HCT116 (cell line): ENCODE measurements at regions not wholly inside any gene's neighbourhood (a gene's known extent, or its start where the extent isn't known, plus 50 kb on each side); places are given as distances from the start of the nearest gene placed in this dataset.

Source experiments
- ATAC-seq: fragments of 200-7000 bp; cut with Tn5 transposase; 2 replicates; pipeline ENCODE4 v1.9.1; 2020; ENCODE audit warnings: mild to moderate bottlenecking, moderate library complexity
- BruUV-seq: library from RNA; stranded (reverse); fragments of 400-500 nt; replicated peaks from 2 replicates; lab custom pipeline; 2021; lab: Mats Ljungman, UMichigan
- CTCF ChIA-PET: fragments of 300-600 bp; sonication (Branson Sonifier 250); formaldehyde crosslinking; loops from one replicate; lab custom pipeline; 2021; ENCODE audit warnings: antibody characterized with exemption; lab: Charles Lee
- POLR2A ChIA-PET: fragments of 300-600, 350-600 bp; sonication (Branson Sonifier 250); formaldehyde crosslinking; loops from one replicate; lab custom pipeline; 2021; ENCODE audit warnings: antibody characterized with exemption; lab: Charles Lee
- RAD21 ChIA-PET, 2 experiments: fragments of 300-600 bp; sonication (Branson Sonifier 250); formaldehyde crosslinking; loops; one replicate each; lab custom pipeline; 2023; ENCODE audit warnings: low total read pairs in 2 of 2; ENCODE audit not compliant: uncharacterized antibody in 2 of 2, unreplicated experiment in 2 of 2, low non-redundant PET in 1 of 2; lab: Charles Lee
- DNase-seq: peaks from one replicate; pipeline ENCODE4 v3.0.0-alpha.2; 2010; ENCODE audit warnings: low read depth, low spot score
- H2AFZ ChIP-seq: fragments of 200-600 bp; shearing (Covaris generic), sonication (generic); 2 replicates; pipeline ENCODE4 v1.6.1; 2017; ENCODE audit warnings: low read depth, mixed run types, mixed read lengths, antibody characterized with exemption, low read length; ENCODE audit not compliant: poor library complexity, severe bottlenecking
- H3K27ac ChIP-seq: 2 replicates; pipeline ENCODE4 v1.5.1; 2012; ENCODE audit warnings: low read depth, low read length
- H3K27me3 ChIP-seq: fragments of 200-600 bp; sonication (generic); 2 replicates; pipeline ENCODE4 v1.6.1; 2016; ENCODE audit warnings: mixed run types, low read length, mixed read lengths; ENCODE audit not compliant: insufficient read depth
- H3K36me3 ChIP-seq, 2 experiments: fragments of 200-500 bp in 1 of 2; fragments of 200-600 bp in 1 of 2; sonication (Bioruptor generic) in 1 of 2; sonication (generic) in 1 of 2; 2 replicates each; pipeline versions ENCODE4 v1.5.1 to v1.6.1; 2014 to 2016; ENCODE audit warnings: low read length in 2 of 2, inconsistent platforms in 1 of 2, mixed read lengths in 1 of 2, mixed run types in 1 of 2; ENCODE audit not compliant: insufficient read depth in 2 of 2, control insufficient read depth in 1 of 2
- H3K4me1 ChIP-seq, 2 experiments: fragments of 200-600 bp in 1 of 2; sonication (generic) in 1 of 2; 2 replicates each; pipeline versions ENCODE4 v1.5.1 to v1.6.1; 2012 to 2017; ENCODE audit warnings: low read length in 2 of 2, inconsistent platforms in 1 of 2, mild to moderate bottlenecking in 1 of 2, mixed read lengths in 1 of 2, mixed run types in 1 of 2, moderate library complexity in 1 of 2; ENCODE audit not compliant: insufficient read depth in 2 of 2, control insufficient read depth in 1 of 2
- H3K4me2 ChIP-seq: fragments of 200-600 bp; sonication (generic); 2 replicates; pipeline ENCODE4 v1.6.1; 2017; ENCODE audit warnings: mixed run types, low read length, mixed read lengths
- H3K4me3 ChIP-seq, 2 experiments: fragments of 200-600 bp in 1 of 2; sonication (generic) in 1 of 2; replicated peaks in 1 of 2; 2 replicates each; pipeline ENCODE4 v1.5.1; 2011 to 2016; ENCODE audit warnings: low read length in 2 of 2, control low read depth in 1 of 2, low read depth in 1 of 2, mild to moderate bottlenecking in 1 of 2, mixed read lengths in 1 of 2, mixed run types in 1 of 2
- H3K79me2 ChIP-seq: fragments of 200-600 bp; sonication (generic); 2 replicates; pipeline ENCODE4 v1.6.1; 2017; ENCODE audit warnings: mild to moderate bottlenecking, mixed run types, low read length, moderate library complexity, mixed read lengths; ENCODE audit not compliant: insufficient read depth
- H3K9ac ChIP-seq: fragments of 200-600 bp; sonication (generic); 2 replicates; pipeline ENCODE4 v1.6.1; 2016; ENCODE audit warnings: low read length, mixed read lengths
- H3K9me2 ChIP-seq: fragments of 200-600 bp; sonication (generic), shearing (Covaris generic); 2 replicates; pipeline ENCODE4 v1.6.1; 2017; ENCODE audit warnings: mixed run types, mild to moderate bottlenecking, moderate library complexity; ENCODE audit not compliant: insufficient read depth
- H3K9me3 ChIP-seq, 2 experiments: fragments of 200-500 bp in 1 of 2; fragments of 200-600 bp in 1 of 2; sonication (Bioruptor generic) in 1 of 2; sonication (generic) in 1 of 2; 2 replicates each; pipeline ENCODE4 v1.6.1; 2014 to 2017; ENCODE audit warnings: low read length in 2 of 2, mixed read lengths in 2 of 2, inconsistent platforms in 1 of 2, low read depth in 1 of 2, mild to moderate bottlenecking in 1 of 2, mixed run types in 1 of 2, moderate library complexity in 1 of 2; ENCODE audit not compliant: control insufficient read depth in 1 of 2, insufficient read depth in 1 of 2
- H4K20me1 ChIP-seq: fragments of 200-600 bp; sonication (generic), shearing (Covaris generic); 2 replicates; pipeline ENCODE4 v1.6.1; 2017; ENCODE audit warnings: mixed run types, mild to moderate bottlenecking, moderate library complexity; ENCODE audit not compliant: insufficient read depth
- ATF3 ChIP-seq: IDR thresholded peaks from 2 replicates; pipeline ENCODE4 v1.6.1; 2012
- CBX3 ChIP-seq: IDR thresholded peaks from 2 replicates; pipeline ENCODE4 v1.6.1; 2012; ENCODE audit warnings: low read depth
- CTCF ChIP-seq, 3 experiments: fragments of 200-600 bp in 1 of 3; sonication (generic) in 1 of 3; IDR thresholded peaks in 2 of 3; conservative IDR thresholded peaks in 1 of 3; 2 replicates each; pipeline ENCODE4 v1.5.1; 2012 to 2017; ENCODE audit warnings: low read depth in 2 of 3, low read length in 2 of 3, antibody characterized with exemption in 1 of 3, borderline replicate concordance in 1 of 3, control low read depth in 1 of 3, mild to moderate bottlenecking in 1 of 3, mixed read lengths in 1 of 3, mixed run types in 1 of 3, moderate library complexity in 1 of 3; ENCODE audit not compliant: insufficient read depth in 1 of 3
- EGR1 ChIP-seq: IDR thresholded peaks from 2 replicates; pipeline ENCODE4 v1.6.1; 2012; ENCODE audit warnings: low read depth
- EZH2phosphoT487 ChIP-seq: fragments of 200-600 bp; IDR thresholded peaks from 2 replicates; pipeline ENCODE4 v1.6.1; 2018; ENCODE audit warnings: antibody characterized with exemption, borderline replicate concordance
- FOSL1 ChIP-seq: IDR thresholded peaks from 2 replicates; pipeline ENCODE4 v1.6.1; 2012; ENCODE audit warnings: low read depth
- POLR2A ChIP-seq: IDR thresholded peaks from 2 replicates; pipeline ENCODE4 v1.7.0; 2011; ENCODE audit warnings: borderline replicate concordance; ENCODE audit not compliant: insufficient read depth, insufficient read length; ENCODE audit errors: extremely low read depth
- POLR2AphosphoS5 ChIP-seq: IDR thresholded peaks from 2 replicates; pipeline ENCODE4 v1.6.1; 2011; ENCODE audit warnings: mild to moderate bottlenecking, low read depth, low read length, moderate library complexity
- TCF7L2 ChIP-seq: IDR thresholded peaks from 2 replicates; pipeline ENCODE4 v1.7.0; 2011; ENCODE audit warnings: borderline replicate concordance, inconsistent platforms; ENCODE audit not compliant: insufficient read depth, insufficient read length; ENCODE audit errors: extremely low read depth
- ZBTB33 ChIP-seq: IDR thresholded peaks from 2 replicates; pipeline ENCODE4 v1.6.1; 2011; ENCODE audit warnings: mild to moderate bottlenecking, low read length, moderate library complexity; ENCODE audit not compliant: insufficient replicate concordance; ENCODE audit errors: extremely low read depth
- ZNF274 ChIP-seq: fragments of 200-500 bp; sonication (Bioruptor generic); IDR thresholded peaks from 2 replicates; pipeline ENCODE4 v1.6.1; 2014; ENCODE audit warnings: mild to moderate bottlenecking, low read depth, low read length, inconsistent platforms
- intact Hi-C: fragments of 100-400 bp; cut with micrococcal nuclease; formaldehyde crosslinking; loops from 2 replicates; pipeline ENCODE4 v1.10.0; 2022

- no peak overlapping the region for H3K4me2 ChIP-seq
- H2AFZ ChIP-seq = peak overlapping the region; percentile 48
- no peak for ATAC-seq
- no TSS peak for BruUV-seq
- H3K27me3 ChIP-seq = no peaks in the 10 kb centered on the region
- POLR2A ChIA-PET = no interaction called here
- no peaks in the 10 kb centered on the region for H4K20me1 ChIP-seq
- CTCF ChIA-PET = no interaction called here
- H3K4me1 ChIP-seq = peaks cover 0 to 5% of the 10 kb centered on the region in 2 experiments; a peak in 1 of 4 replicates
- H3K9ac ChIP-seq = no peak overlapping the region
- intact Hi-C loops = no loop called here
- TF ChIP-seq POLR2AphosphoS5 (no peak), CTCF (IDR thresholded peaks at IDR 0.05 in 2 of 3, conservative IDR thresholded peaks at IDR 0.05 in 1 of 3; ENCODE audit: borderline replicate concordance in 1 of 3, insufficient read depth in 1 of 3, low read depth in 2 of 3, low read length in 2 of 3) (no peak), POLR2A (no peak), FOSL1 (no peak)
- DNase-seq = no peak
- RAD21 ChIA-PET = no interaction called here
- H3K27ac ChIP-seq = no peak overlapping the region
- H3K79me2 ChIP-seq = no peaks in the 10 kb centered on the region
- no peak overlapping the region for H3K4me3 ChIP-seq
- no peaks in the 10 kb centered on the region for H3K9me3 ChIP-seq
- H3K9me2 ChIP-seq = no peaks in the 10 kb centered on the region
- H3K36me3 ChIP-seq = no peaks in the 10 kb centered on the region
Observed at GRCh38 chr4:114364857-114365256, 233.8 kb upstream of the UGT8 start.

GRCh38 chr4:114365591-114365990 is 233.0 kb upstream of the UGT8 start:
- POLR2A ChIA-PET = no interaction called here

More at GRCh38 chr4:114365591-114365990, 233.0 kb upstream of the UGT8 start:
- Histone ChIP-seq H4K20me1 (no peaks in the 10 kb centered on the region), H3K27ac (no peak overlapping the region), H3K9ac (no peak overlapping the region), H3K9me2 (no peaks in the 10 kb centered on the region), H3K9me3 (no peaks in the 10 kb centered on the region), H3K4me2 (no peak overlapping the region), H3K27me3 (no peaks in the 10 kb centered on the region), H2AFZ (no peak overlapping the region), H3K4me3 (no peak overlapping the region), H3K4me1 (peaks cover 0 to 5% of the 10 kb centered on the region in 2 experiments; a peak in 1 of 4 replicates), H3K79me2 (no peaks in the 10 kb centered on the region), H3K36me3 (no peaks in the 10 kb centered on the region)
- ATAC-seq (no peak), DNase-seq (no peak)
- BruUV-seq = no TSS peak
- ChIA-PET RAD21 (no interaction called here), CTCF (no interaction called here)
- intact Hi-C loops = no loop called here
- TF ChIP-seq ATF3 (no peak), EZH2phosphoT487 (no peak), EGR1 (no peak), TCF7L2 (no peak), CBX3 (no peak), ZBTB33 (no peak), ZNF274 (no peak)
